ENCODE measurements at regions not wholly inside any gene's neighbourhood (a gene's known extent, or its start where the extent isn't known, plus 50 kb on each side); places are given as distances from the start of the nearest gene placed in this dataset.
A peak's percentile ranks its signal among the peaks of the same experiment; 100 is the strongest.
"Not testable (repeated sequence)": the region's sequence is repeated elsewhere in the genome, so short reads cannot be mapped to it uniquely, and the experiment has no call there.

GRCh38 chr2:44060990-44061389 lies 65.2 kb upstream of the LRPPRC start:
- DNase-seq (ENCODE audit: low read depth): no peak
- TF ChIP-seq CTCF (IDR thresholded peaks at IDR 0.05; ENCODE audit: insufficient read depth, low read depth, low read length, missing control alignments): no peak
- no peak overlapping the region for H3K4me3 ChIP-seq (ENCODE audit: low read depth, low read length)

GRCh38 chr2:44061469-44061868 lies 65.7 kb upstream of the LRPPRC start:
- TF ChIP-seq CTCF (IDR thresholded peaks at IDR 0.05; ENCODE audit: insufficient read depth, low read depth, low read length, missing control alignments): no peak
- no peak for DNase-seq (ENCODE audit: low read depth)

GRCh38 chr2:44061876-44062275 lies 66.1 kb upstream of the LRPPRC start:
- no peak for TF ChIP-seq CTCF (IDR thresholded peaks at IDR 0.05; ENCODE audit: insufficient read depth, low read depth, low read length, missing control alignments)
- DNase-seq (ENCODE audit: low read depth): no peak
- no peak overlapping the region for H3K4me3 ChIP-seq (ENCODE audit: low read depth, low read length)

More at GRCh38 chr2:44061469-44061868, 65.7 kb upstream of the LRPPRC start:
- H3K4me3 ChIP-seq (ENCODE audit: low read depth, low read length): no peak overlapping the region

GRCh38 chr2:44063033-44063432 lies 67.2 kb upstream of the LRPPRC start:
- DNase-seq (ENCODE audit: low read depth): no peak
- TF ChIP-seq CTCF (IDR thresholded peaks at IDR 0.05; ENCODE audit: insufficient read depth, low read depth, low read length, missing control alignments): no peak
- H3K4me3 ChIP-seq (ENCODE audit: low read depth, low read length): no peak overlapping the region

- H3K4me3 ChIP-seq (ENCODE audit: low read depth, low read length); DNase-seq (ENCODE audit: low read depth): not testable (repeated sequence)
Observed at GRCh38 chr2:44064281-44064680, 68.5 kb upstream of the LRPPRC start.

- DNase-seq (ENCODE audit: low read depth); H3K4me3 ChIP-seq (ENCODE audit: low read depth, low read length): not testable (repeated sequence)
Observed at GRCh38 chr2:44067012-44067790, 71.4 kb upstream of the LRPPRC start.

GRCh38 chr2:44067791-44068181 lies 72.0 kb upstream of the LRPPRC start:
- not testable (repeated sequence) for DNase-seq (ENCODE audit: low read depth); H3K4me3 ChIP-seq (ENCODE audit: low read depth, low read length)

- no peak for TF ChIP-seq CTCF (IDR thresholded peaks at IDR 0.05; ENCODE audit: insufficient read depth, low read depth, low read length, missing control alignments)
- no peak overlapping the region for H3K4me3 ChIP-seq (ENCODE audit: low read depth, low read length)
- DNase-seq (ENCODE audit: low read depth): peak; percentile 54
Observed at GRCh38 chr2:44071454-44072046, 75.8 kb upstream of the LRPPRC start.

GRCh38 chr2:44073667-44074066 lies 77.9 kb upstream of the LRPPRC start:
- not testable (repeated sequence) for DNase-seq (ENCODE audit: low read depth); H3K4me3 ChIP-seq (ENCODE audit: low read depth, low read length)

- not testable (repeated sequence) for H3K4me3 ChIP-seq (ENCODE audit: low read depth, low read length)
Observed at GRCh38 chr2:44074795-44075194, 79.0 kb upstream of the LRPPRC start.

More at GRCh38 chr2:44074795-44075194, 79.0 kb upstream of the LRPPRC start:
- not testable (repeated sequence) for DNase-seq (ENCODE audit: low read depth)
